ENCODE measurements at regions not wholly inside any gene's neighbourhood (a gene's known extent, or its start where the extent isn't known, plus 50 kb on each side); places are given as distances from the start of the nearest gene placed in this dataset.

GRCh38 chr14:62006116-62006731, 244.0 kb downstream of the SNAPC1 start:
- DNase-seq (ENCODE audit: low spot score): no peak

- no peak for DNase-seq (ENCODE audit: low spot score)
Observed at GRCh38 chr14:62015243-62015642, 253.0 kb downstream of the SNAPC1 start.

- DNase-seq (ENCODE audit: low spot score): no peak
Observed at GRCh38 chr14:62015945-62016344, 253.7 kb downstream of the SNAPC1 start.

- no peak for DNase-seq (ENCODE audit: low spot score)
Observed at GRCh38 chr14:62017651-62018230, 255.5 kb downstream of the SNAPC1 start.

- DNase-seq (ENCODE audit: low spot score): no peak
Observed at GRCh38 chr14:62018606-62019005, 256.4 kb downstream of the SNAPC1 start.

- DNase-seq (ENCODE audit: low spot score): no peak
Observed at GRCh38 chr14:62027958-62028357, 265.7 kb downstream of the SNAPC1 start.

DNA sequence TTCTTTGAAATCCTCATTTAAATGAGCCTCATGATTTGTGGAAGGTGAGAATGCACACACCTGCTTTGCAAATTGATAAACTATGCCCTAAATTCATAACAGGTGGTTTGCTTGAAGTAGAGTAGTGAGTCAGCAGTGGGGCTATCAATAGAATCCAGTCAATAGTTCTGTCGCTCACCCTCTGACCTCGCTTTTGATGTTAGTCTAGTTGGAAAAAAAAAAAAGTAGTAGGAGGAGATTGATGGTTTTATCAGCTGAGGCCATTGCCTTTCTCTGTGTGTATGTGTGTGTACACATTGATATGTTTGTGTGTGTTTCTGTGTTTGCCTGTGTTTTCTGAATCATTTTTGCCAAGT, 267.3 kb downstream of the SNAPC1 start:
- no peak for DNase-seq (ENCODE audit: low spot score)

DNA sequence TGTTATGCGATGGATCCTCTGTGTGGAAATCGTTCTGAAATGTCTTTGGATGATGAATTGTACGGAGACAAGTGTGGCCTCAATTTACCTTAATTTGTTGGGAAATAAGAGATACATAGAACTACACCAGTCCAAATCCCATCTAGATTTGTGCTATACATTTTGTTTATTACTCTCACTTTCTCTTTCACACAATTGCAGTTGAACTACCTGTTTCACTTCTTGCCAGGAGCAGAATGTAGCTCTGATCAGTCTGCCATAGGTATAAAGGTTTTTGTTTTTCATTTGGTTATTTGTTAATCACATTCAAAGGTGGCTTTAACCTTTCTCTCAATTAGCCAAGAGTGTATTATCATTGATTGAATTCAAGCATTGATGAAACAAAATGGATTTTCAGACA, 268.2 kb downstream of the SNAPC1 start:
- no peak for DNase-seq (ENCODE audit: low spot score)

- no peak for DNase-seq (ENCODE audit: low spot score)
Observed at GRCh38 chr14:62031504-62031903, 269.3 kb downstream of the SNAPC1 start.

- DNase-seq (ENCODE audit: low spot score): no peak
Observed at GRCh38 chr14:62053188-62053587, 291.0 kb downstream of the SNAPC1 start.

GRCh38 chr14:62056789-62057188, 294.6 kb downstream of the SNAPC1 start:
- no peak for DNase-seq (ENCODE audit: low spot score)

DNA sequence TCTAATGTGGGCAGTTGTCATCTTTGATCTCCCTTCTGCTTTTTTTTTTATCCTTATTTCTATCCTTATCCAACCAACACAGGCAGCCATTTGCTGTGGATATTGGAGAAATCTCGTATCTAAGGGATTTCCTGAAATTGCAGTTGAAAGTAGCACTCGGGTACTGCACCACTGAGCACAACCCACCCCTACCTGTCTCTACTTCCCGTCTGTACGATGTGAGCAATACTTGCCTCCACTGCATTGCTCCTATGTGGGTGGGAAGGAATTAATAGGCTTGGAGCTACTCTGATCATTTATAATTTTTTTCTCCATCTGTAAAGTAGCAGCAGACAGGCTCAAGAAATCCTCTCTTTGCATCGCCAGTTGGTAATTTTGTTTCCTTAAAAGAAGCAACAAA, 300.4 kb downstream of the SNAPC1 start:
- DNase-seq (ENCODE audit: low spot score): no peak

DNA sequence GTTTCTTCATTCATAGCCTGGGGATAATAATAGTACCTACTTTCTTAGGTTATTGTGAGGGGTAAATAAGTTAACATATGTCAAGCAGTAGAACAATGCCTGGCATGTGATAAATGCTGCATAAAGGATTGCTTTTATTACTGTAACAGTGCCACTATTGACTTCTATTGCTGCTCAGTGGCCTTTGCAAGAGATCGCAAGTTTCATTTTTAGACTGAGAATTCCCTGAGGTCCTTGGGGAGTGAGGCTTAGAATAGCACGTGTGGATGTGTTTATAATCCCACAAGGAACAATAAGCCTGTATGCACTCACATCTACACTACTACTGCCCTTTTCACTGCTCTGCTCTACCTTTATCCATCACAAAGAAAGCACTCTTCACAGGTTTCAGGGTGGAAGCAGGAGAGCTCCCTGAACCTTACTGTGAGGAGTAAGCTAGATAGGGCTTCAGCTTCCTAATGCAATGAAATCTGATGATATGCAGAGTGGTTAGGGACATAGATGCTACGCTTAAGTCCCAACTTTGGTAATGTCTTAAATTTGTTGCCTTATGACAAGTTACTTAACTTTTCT, 302.6 kb downstream of the SNAPC1 start:
- no peak for DNase-seq (ENCODE audit: low spot score)

DNA sequence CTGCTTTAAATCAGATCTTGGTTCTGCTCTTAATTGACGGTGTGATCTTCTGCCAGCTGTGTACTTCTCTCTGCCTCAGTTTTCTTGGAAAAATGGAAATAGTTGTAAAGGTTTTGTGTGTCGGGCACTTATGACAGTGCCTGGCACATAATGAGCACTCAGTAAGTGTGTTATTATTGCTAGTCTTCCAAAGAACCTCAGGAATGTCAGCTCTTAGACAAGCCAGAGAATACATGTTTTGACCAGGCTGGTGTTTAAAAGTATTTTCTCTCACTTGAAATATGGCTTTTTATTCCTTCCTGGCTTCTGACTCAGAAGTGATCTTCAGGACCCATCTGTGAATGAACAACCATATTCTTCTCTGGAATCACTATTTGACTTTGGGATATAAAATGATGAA, 304.1 kb downstream of the SNAPC1 start:
- DNase-seq (ENCODE audit: low spot score): no peak

DNA sequence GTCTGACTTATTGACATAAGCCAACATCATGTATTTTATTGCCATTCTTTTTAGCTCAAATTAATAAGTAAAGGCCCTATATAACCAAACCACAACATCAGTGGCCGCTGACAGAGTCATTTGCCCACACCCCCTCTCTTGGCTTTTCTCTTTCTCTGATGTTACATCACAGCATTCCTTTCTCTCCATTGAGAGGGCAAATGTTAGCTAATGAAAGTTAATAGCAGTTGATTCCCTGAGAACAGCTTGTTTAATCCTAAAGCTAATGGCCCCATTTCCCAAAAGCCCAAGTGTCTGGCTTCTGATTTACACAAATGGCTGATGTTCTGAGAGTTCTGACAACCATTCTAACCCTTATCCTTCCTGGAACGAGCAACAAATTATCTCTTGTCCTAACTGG, 308.8 kb downstream of the SNAPC1 start:
- no peak for DNase-seq (ENCODE audit: low spot score)

DNA sequence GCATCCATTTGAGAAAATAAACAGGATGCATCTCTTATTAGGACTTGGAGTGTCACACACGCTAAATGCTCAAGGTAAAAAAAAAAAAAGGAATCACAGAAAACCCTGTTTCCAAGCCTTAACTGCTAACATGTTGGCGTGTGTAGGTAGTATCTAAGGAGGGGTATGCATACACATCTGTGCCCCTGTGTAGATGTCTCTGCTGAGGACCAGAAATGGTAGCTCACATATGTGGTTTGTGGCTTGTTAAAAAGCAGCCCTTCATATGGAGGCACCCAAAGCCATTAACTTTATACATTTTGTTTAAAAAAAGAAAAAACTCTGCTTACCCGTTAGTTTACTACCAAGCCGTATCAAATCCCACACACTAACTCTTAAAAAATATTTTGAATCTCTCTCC, 314.1 kb downstream of the SNAPC1 start:
- no peak for DNase-seq (ENCODE audit: low spot score)

DNA sequence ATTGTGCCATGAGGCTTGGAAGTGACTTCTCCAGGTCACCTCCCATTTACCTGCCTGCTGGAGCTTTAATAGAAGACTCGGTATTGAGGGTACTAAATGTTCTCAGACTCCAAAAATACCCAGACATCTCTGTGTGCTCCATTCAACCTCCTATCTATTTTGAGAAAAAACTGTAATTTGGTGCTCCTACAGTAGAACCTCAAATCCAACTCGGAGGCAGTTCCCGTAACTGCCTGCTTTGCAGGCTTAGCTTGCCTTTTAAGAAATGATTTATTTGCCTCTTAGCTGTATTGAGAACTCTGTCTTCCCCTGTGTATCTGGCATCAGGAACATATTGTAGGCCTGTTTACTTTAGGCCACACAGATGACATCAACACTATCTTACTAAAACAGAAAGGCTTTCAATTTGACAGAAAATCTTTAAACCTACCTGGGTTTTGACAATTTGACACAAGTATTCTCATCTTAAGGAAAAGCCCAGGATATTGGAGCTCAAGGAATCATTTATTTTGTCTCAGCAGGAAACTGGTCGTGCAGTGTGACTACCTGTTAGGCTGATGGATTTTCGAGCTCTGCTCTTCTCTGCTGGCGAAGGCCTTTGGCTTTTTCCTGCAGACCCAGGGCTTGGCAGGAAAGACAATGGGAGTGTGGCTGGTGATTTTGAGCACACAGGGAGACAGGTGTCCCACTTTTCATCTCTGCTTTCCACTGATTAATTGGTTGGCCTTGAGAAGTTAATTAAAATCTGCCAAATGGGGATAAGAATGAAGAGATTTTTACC, 314.8 kb downstream of the SNAPC1 start:
- no peak for DNase-seq (ENCODE audit: low spot score)

- no peak for DNase-seq (ENCODE audit: low spot score)
Observed at GRCh38 chr14:62077676-62078261, 315.5 kb downstream of the SNAPC1 start.

- DNase-seq (ENCODE audit: low spot score): no peak
Observed at GRCh38 chr14:62079038-62079437, 316.8 kb downstream of the SNAPC1 start.

DNA sequence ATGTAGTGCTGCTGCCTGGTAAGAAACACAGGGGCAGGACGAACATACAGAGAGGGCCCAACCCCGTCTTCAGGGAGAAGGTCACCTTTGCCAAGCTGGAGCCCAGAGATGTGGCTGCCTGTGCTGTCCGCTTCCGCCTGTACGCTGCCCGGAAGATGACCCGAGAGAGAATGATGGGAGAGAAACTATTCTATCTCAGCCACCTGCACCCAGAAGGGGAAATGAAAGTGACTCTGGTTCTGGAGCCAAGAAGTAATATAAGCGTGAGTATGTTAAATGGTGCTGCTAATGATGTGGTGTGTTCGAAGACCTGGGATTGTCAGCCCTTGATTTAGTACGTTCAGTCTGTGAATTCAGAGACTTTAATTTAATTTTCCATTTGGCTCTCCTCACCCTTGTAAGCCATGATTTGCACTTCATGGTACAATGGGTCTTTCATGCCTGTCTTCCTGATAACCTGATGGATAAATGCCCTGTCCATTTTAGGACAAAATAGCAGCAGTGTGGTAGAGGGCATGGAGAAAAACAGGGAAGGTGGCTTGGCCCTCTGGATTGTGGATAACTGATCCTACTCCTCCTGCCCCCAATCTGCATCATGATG, 318.9 kb downstream of the SNAPC1 start:
- DNase-seq (ENCODE audit: low spot score): no peak

DNA sequence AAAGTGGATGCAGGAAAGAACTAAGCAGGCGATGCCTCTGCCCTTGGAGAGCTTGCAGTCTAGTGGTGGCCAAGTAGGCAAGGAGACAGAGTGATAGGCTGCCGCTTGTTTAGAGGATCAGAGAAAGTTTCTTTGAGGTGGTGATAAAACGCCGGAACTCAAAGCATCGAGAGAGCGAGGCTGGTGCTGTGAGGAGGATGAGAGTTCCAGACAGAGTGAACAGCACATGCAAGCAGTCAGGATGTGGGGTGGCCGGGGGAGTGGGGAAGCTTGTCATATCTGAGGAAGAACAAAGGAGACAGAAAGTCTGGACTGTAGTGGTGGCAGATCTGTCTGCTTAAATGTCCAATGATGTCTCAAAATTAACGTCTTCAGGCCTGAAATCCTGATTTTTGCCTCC, 319.7 kb downstream of the SNAPC1 start:
- no peak for DNase-seq (ENCODE audit: low spot score)

GRCh38 chr14:62082779-62083178, 320.6 kb downstream of the SNAPC1 start:
- DNase-seq (ENCODE audit: low spot score): no peak
